ENCODE measurements at regions not wholly inside any gene's neighbourhood (a gene's known extent, or its start where the extent isn't known, plus 50 kb on each side); places are given as distances from the start of the nearest gene placed in this dataset.

DNA sequence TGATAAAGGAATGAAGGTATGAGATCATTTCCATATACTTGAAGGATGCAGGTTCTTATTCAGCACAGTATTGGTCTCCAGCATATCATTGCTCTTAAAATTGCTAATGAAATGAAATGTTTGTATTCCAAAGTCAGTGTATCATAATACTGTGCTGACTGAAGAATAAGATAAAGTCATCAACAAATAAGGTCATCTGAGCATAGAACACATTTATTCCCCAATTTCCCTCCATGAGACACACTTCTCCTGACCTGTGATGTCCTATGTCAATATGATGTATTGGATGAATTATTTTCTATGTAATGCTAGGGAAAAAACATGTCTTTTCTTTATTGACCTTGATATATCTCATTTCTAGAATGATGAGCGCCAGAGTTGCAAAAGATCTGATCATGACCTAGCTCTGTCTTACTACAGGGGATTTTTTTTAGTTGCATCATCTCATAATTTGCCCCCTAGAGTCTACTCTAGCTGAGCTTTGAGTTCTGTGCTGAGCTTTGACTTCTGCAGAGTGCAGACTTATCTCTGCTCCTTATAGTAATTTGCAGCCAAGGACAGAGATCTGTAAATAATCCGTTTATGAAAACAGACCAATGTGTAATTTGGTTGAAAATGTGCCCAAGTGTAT lies 859.8 kb downstream of the TRIB2 start:
- intact Hi-C loops (cut with micrococcal nuclease), result no loop called here

GRCh38 chr2:13578547-13578946 lies 861.8 kb downstream of the TRIB2 start:
- intact Hi-C loops (cut with micrococcal nuclease), result no loop called here

- intact Hi-C loops (cut with micrococcal nuclease), result no loop called here
These were observed 864.7 kb downstream of the TRIB2 start for GRCh38 chr2:13581471-13581870.

DNA sequence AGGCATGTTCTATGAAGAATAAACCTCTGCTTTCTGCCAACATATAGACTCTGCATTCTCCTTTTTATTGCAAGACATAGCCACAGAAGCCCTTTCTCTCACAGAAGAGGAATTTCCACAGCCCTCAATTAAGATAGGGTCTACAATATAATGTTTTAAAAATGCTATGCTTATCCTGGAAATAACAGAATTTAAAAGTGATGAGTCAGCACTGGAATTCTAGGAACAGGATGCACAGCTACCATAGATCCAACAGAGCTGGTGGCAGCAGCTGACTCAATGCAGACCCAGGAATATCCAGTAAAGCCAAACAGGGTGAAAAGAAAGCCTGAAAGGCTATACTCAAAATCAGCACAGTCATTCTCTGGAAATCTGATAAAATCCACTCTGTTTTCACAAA lies 866.9 kb downstream of the TRIB2 start:
- intact Hi-C loops (cut with micrococcal nuclease), result no loop called here

GRCh38 chr2:13584020-13584419 lies 867.3 kb downstream of the TRIB2 start:
- intact Hi-C loops (cut with micrococcal nuclease), result no loop called here

- intact Hi-C loops (cut with micrococcal nuclease), result no loop called here
These were observed 869.0 kb downstream of the TRIB2 start for GRCh38 chr2:13585732-13586131.

- intact Hi-C loops (cut with micrococcal nuclease), result no loop called here
These were observed 879.5 kb downstream of the TRIB2 start for GRCh38 chr2:13596233-13596632.

DNA sequence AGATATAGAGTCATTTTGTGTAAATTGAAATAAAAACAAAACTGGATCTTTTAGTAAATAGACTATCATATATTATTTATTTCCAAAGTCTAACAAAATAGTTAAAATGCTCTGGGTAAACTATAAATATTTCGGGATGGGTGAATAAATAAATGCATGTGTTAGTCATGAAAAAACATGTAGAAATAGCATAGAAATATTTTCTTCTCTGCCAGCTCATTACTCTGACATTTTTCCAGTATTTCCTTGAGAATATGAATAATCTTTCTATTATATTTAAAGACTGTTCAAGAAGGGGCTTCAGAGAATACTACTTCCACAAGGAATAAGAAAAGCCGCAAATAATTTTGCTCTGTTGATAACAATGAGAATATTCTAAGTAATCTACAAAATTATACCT lies 880.4 kb downstream of the TRIB2 start:
- intact Hi-C loops (cut with micrococcal nuclease), result no loop called here

GRCh38 chr2:13601506-13601905 lies 884.8 kb downstream of the TRIB2 start:
- intact Hi-C loops (cut with micrococcal nuclease), result no loop called here

DNA sequence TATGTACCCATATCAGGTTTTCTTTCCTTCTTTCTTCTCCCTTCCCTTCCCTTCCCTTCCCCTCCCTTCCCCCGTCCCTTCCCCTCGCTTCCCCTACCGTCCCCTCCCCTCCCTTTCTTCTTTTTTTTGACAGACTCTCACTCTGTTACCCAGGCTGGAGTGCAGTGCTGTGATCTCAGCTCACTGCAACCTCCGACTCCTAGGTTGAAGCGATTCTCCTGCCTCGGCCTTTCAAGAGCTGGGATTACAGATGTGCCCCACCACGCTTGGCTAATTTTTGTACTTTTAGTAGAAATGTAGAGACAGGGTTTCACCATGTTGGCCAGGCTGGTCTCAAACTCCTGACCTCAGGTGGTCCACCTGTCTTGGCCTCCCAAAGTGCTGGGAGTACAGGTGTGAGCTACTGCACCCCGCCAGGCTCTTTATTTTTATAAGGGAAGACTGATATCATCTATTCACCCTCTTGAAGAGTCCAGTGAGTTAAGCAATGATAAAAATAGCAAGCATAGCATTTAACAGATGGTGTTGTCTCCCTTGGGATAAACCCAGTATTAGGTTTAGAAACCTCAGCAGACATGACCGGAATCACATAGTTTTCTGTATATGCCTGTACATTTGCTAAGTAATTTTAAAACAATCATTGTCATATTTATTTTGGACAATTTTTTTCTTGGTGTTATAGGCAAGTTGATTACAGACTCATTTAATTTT lies 888.4 kb downstream of the TRIB2 start:
- intact Hi-C loops (cut with micrococcal nuclease), result no loop called here

GRCh38 chr2:13607139-13607538 lies 890.4 kb downstream of the TRIB2 start:
- intact Hi-C loops (cut with micrococcal nuclease), result no loop called here

DNA sequence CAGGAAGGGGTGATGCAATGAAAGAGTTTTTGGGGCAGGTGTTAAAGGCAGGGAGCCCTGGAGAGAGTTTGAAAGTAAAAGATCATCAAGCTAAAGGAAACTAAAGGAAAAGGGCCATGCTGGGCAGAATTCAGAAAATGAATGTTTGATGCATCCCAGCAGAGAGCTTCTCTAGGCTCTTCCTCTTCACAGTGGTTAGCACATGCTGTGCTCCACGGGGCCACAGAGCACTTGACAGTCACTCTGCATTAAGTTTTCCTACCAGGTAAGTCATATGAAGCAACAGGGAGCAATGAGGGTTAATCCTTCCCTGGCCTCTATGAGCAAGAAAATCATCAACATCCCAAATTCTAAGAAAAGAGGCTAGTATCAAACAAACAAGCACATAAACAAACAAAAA lies 895.2 kb downstream of the TRIB2 start:
- intact Hi-C loops (cut with micrococcal nuclease), result no loop called here

DNA sequence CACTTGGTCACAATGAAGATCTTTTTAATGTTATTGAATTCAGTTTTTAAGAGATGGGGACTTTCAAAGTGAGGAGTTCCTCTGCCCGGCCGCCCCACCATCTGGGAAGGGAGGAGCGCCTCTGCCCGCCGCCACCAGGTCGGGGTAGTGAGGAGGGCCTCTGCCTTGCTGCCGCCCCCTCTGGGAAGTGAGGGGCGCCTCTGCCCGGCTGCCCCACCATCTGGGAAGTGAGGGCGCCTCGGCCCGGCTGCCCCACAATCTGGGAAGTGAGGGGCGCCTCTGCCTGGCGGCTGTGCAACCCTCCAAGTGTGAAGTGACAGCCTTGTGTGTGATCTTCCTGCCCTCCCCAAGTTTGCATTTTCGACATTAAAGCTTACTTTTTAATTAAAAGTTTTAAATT lies 899.3 kb downstream of the TRIB2 start:
- intact Hi-C loops (cut with micrococcal nuclease), result no loop called here

DNA sequence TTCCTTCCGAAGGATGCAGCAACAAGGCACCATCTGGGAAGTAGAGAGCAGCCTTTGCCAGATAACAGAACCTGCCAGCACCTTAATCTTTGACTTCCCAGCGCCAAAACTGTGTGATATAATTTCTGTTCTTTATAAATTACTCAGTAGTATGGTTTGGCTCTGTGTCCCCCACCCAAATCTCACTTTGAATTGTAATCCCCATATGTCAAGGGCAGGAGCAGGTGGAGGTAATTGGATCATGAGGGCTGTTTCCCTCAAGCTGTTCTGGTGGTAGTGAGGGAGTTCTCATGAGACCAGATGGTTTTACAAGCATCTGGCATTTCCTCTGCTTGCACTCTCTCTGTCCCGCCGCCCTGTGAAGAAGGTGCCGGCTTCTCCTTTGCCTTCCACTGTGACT lies 899.9 kb downstream of the TRIB2 start:
- intact Hi-C loops (cut with micrococcal nuclease), result no loop called here

GRCh38 chr2:13628122-13628521 lies 911.4 kb downstream of the TRIB2 start:
- intact Hi-C loops (cut with micrococcal nuclease), result no loop called here

DNA sequence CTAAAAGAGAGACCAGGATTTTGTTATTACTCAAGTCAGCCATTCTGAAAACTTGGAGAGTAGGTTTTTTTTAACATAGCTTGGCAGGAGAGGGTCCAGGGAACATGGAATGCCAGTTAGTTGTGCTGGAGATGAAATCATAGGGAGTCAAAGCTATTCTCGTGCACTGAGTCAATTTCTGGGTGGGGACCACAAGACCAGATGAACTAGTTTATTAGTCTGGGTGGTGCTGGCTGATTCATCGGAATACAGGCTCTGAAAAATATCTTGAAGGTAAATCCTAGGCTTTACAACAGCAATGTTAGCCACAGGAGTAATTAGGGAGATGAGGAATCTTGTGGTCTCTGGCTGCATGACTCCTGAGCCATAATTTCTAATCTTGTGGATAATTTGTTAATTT lies 921.4 kb downstream of the TRIB2 start:
- intact Hi-C loops (cut with micrococcal nuclease), result no loop called here

DNA sequence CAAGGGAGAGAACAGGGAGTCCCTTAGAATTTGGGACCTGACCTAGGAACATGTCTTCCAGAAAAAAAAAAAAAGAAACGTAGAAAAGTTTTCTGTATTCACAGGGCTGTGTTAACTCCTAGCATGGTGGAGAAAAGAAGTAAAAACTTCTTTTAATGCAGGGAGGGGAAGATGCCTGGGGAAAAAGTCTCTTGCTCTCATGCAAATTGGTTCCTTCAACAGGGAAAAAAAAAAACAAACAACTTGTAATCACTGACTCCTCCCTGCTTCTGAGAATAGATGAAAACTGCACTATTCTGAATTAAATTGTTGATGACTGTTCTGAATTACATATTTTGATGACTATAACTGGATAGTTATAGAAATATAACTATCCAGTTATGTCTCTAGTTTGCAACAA lies 933.2 kb downstream of the TRIB2 start:
- intact Hi-C loops (cut with micrococcal nuclease), result no loop called here

DNA sequence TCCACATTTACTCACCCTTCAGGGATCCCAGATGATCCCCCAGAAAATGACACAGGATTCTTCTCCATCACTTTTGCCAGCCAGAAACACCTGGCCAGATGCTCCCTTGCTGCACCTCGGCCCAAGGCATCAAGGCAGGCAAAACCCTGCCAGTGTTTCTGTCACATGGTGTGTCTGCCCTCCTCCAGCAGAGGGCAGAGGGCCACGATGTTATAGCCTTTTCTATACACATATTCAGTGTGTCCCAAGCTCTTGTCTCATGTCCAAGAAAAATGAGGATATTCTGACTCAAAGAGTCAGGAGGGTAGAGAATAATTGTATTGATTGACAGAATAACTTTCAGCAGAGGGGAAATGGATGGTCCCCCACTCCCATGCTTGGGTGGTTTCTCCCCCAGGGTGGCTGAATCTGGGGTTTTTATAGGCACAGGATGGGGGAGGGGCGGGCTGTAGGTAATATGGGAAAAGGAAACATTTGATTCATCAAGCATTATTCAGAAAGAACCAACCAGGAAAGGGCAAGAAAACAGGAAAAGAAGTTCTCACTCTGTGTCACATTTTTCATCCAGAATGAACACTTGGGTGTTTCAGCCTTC lies 933.9 kb downstream of the TRIB2 start:
- intact Hi-C loops (cut with micrococcal nuclease), result no loop called here

- intact Hi-C loops (cut with micrococcal nuclease), result no loop called here
These were observed 935.0 kb downstream of the TRIB2 start for GRCh38 chr2:13651684-13652131.

DNA sequence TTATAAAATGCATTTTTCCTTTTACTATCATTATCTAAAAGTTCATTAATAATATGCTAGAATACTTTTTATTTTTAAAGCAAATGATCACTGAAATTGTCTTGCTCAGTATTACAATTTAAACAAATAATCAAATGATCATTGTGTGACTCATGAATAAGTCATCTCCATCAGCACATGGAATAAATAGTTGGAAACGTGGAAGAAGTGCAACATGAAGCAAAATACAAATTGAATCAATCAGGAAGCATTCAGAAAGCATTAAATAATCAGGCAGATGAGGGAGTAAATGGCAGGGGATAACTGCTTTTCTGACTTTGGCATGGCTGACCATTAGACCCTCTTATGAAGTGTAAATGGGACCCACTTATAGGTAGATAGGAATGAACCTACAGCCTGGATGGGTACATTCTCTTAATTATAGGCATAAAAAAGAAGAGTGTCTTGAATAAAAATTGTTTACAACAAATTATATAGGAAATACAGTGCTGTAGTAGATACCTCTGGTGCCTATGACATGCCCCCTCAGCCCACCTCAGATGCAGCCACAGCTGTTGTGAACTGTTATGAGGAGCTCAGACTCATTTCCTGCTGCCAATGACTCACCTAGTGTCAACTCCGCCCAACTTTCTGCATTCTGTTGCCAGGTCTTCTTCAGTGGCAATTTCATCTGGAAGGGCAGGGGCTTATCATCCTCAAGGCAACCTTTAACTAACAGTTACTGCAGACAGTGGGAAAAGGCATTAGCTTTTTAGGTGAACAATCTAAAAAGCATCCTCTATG lies 936.0 kb downstream of the TRIB2 start:
- intact Hi-C loops (cut with micrococcal nuclease), result no loop called here

DNA sequence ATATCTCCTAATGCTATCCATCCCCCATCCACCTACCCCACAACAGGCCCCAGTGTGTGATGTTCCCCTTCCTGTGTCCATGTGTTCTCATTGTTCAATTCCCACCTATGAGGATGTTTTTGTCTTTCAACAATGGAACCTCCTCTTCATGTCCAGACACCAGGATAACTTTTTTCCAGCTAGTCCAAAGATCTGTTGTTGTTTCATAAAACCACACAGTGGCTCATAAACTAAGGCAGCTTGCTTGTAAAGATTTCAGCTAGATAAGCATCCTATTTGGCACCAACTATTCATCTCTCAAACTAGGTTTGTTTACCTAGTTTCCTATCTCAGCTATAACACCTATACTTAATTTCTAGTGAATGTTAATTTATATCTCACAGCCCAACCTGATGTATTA lies 937.7 kb downstream of the TRIB2 start:
- intact Hi-C loops (cut with micrococcal nuclease), result no loop called here

DNA sequence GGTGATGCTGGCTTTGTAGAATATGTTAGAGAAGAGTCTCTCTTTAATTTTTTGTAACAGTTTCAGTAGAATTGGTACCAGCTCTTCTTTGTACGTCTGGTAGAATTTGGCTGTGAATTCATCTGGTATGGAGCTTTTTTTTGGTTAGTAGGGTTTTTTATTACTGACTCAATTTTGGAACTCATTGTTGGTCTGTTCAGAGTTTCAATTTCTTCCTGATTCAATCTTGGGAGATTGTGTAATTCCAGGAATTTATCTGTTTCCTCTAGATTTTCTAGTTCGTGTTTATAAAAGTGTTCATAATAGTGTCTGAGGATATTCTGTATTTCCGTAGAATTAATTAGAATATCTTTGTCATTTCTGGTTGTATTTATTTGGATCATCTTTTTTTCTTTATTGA lies 943.5 kb downstream of the TRIB2 start:
- intact Hi-C loops (cut with micrococcal nuclease), result no loop called here
